GM21367 (cell line): ENCODE measurements at regions not wholly inside any gene's neighbourhood (a gene's known extent, or its start where the extent isn't known, plus 50 kb on each side); places are given as distances from the start of the nearest gene placed in this dataset.

Experiments used
- ATAC-seq: cut with Tn5 transposase; IDR thresholded peaks from one replicate; pipeline ENCODE4 v1.9.1; 2021; ENCODE audit not compliant: unreplicated experiment

DNA sequence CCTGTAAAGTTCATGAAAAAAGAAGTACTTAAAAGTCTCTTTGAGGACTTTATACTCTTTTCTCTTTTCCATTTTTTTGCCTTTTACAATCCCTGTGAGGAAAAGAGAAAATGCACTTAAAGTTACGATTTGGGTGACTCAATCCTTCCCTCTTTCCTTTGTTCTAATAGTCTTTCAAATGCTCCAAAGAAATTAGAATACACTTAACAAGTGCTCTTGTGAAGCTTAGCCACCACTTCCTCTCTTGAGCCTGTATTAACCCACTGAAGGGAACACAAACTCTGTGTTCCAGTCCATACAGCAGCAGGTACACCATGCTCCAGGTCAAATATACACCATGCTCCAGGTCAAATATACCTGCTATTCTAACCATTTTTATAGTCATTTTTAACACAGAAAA is 581.1 kb upstream of the MGAT4C start:
- ATAC-seq, result no peak

DNA sequence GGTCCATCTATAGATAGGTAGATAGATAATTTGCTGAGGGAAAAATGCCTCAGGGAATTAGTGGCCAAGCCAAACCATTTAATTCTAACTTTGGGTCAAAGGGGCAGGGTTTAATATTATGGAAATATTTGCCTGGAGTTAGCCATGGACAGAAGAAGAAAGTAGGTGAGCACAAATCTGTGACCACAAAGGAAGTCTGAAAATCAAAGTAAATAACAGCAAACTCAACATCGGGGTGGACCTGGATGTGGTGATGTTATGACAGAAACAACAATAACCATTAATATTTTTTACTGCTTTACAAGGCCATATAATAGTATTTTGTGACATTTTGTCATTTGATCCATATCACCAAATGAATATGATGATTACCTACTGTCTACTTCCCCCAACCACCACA is 578.0 kb upstream of the MGAT4C start:
- no peak for ATAC-seq

DNA sequence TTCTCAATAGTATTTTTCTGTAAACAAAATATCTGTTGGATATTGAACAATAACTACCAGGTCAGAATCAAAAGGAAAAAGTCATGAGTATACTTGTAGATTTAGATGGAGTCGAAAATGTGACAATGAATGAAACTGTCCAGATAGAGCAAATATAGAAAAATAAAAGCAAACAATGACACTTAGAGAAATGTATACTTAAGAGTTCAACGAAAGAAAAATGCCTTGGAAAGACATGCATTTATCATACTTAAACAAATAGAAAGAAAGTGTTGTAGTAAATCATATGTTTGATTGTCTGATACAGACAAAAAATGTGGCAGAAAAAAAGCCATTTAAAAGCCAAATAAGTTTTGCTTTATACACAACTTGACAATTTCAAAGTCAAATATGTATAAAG is 571.2 kb upstream of the MGAT4C start:
- ATAC-seq, result no peak

DNA sequence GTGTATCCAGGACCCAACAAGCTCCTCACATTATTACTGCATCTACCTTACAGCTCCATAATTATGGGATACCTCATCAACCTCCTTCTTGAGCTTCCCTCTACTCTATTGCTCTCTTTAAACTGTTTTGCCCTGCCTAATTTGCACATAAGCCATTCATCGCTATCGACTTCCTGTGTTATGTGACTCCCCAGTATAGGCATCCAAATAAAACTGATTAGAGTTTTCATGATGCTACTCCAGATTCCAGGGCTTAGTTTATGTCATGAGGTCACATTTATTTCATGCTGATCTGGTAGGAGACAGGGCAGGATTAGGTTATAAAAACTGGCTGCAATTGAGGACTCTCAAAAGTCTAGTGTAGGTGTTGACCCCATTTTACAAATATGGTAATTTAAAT is 569.9 kb upstream of the MGAT4C start:
- no peak for ATAC-seq

DNA sequence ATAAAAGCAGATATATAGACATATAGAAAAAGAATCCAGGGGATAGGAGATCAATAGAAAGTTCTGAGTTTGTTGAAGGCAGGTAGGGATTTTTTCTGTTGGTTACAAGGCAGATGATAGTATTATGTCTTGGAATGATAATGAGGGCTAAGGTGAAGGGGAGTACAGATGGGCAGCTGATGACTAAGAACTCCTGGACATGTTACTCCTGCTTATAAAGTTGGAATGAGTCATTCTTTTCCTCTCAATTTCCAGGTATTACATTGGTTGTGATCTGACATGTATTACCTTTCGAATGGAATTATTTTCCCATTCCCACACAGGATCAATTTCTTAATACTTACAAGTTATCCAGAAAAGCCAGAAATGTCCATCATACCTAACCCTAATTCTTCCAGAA is 545.2 kb upstream of the MGAT4C start:
- no peak for ATAC-seq

DNA sequence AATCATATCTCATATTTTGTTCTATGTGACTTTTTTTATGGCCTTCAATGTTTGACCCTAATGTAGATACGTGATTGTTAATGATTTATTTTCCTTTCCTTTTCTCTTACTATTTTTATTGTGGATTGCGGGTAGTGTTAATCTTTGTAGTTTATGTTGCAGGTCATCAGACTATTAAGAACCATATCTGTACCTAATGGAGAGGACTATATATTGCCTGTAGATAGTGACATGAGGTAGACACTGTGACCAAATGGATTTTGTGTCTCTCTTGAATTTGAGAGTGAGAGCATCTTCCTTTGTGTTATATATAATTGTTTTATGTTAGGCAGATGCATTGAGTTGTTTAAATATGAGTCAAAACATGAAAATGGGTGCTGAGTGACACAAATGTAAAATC is 543.4 kb upstream of the MGAT4C start:
- ATAC-seq, result no peak

DNA sequence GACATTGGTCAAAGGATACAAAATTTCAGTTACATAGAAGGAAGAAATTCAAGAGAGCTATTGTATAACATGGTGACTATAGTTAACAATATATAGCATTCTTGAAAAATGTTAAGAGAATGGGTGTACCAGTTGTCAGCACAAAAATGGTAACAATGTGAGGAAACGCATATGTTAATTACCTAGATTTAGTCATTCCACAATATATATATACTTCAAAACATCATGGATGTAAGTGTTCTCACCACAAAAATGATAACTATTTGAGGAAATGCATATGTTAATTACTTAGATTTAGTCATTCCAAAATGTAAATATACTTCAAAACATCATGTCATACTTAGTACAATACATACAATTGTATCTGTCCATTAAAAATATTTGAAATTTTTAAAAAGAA is 540.4 kb upstream of the MGAT4C start:
- ATAC-seq, result no peak

DNA sequence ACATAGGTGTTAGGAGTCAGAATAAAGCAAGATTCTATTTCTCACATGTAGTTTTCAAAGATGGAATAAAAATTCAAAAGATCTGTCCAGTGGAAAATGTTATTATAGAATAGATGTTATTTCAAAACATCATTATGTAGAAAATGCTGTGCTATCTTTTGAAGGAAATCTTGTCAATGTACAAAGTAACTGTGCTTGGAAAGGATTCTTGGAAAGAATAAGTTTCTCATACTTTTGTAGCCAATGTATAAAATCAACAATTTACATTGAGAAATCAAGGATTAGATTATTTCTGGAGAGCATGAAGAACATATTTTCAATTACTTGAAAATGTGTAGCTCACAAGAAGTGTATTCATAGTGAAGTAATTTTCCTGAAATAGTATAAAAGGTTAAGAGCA is 532.5 kb upstream of the MGAT4C start:
- ATAC-seq, result no peak

DNA sequence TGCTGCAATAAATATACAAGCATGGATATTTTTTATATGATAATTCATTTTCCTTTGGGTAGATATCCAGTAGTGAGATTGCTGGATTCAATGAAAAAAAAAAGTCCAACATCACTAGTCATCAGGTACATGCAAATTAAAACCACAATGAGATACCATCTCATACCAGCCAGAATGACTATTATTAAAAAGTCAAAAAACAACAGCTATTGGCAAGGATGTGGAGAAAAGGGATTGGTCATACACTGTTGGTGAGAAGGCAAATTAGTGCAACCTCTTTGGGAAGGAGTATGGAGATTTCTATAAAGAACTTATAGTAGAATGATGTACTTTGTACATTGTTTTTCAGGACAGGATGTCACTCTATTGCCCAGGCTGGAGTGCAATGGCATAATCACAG is 531.2 kb upstream of the MGAT4C start:
- ATAC-seq, result no peak

DNA sequence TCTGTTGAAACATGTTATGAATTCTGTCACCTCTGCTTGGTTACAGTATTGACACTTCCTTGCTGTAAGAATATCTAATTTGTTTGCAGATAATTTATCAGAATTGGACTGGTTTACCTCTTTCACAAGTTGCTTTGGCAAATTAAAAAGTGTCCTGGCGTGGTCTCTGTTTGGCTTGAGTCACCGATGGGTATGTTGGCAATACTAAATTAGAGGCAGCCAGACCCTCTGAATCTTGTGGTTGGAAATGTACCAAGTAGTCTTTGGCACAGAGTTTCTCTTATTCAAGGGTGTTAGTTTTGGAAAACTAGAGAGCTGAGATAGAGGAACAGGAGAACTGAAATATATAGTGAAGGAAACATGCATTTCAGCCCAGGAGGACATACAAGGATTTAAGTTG is 521.1 kb upstream of the MGAT4C start:
- ATAC-seq, result no peak

DNA sequence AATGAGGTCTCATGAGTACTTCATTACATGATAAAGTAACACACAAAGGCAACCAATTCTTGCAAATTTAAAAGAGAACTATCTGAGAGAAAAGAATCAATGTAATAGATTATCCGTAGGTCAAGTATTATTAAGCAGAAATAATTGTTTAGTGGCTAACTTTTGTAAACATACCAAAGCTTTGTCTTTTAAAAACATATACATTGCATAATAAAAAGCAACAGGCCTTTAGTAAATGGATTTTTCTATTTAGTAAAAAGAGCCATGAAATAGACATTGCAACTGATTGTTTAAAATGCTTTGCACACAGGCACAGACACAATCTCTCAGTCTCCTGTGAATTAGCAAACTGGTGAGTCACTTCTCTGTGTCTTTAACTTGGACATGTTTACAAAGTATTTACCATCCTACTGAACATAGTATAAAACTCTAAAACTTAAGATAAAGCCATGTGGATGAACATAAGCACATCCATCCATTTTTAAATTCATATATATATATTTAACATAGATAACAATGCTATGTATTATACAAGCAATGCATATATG is 518.7 kb upstream of the MGAT4C start:
- no peak for ATAC-seq

DNA sequence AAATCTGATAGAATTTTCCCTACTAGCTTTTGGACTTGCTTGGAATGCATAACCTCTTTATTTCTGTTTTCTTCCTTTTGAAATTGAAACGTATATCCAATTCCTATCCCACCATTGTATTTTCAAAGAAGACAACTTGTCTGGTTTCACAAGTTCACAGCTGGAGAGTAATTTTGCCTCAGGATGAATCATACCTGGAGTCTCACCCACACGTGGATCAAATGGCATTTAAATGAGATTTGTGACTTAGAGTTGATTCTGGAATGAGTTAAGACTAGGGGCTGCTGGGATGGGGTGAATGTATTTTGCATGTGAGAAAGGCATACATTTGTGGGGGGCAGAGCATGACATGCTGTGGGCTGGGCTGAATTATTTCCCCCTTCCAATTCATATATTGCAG is 516.5 kb upstream of the MGAT4C start:
- no peak for ATAC-seq

DNA sequence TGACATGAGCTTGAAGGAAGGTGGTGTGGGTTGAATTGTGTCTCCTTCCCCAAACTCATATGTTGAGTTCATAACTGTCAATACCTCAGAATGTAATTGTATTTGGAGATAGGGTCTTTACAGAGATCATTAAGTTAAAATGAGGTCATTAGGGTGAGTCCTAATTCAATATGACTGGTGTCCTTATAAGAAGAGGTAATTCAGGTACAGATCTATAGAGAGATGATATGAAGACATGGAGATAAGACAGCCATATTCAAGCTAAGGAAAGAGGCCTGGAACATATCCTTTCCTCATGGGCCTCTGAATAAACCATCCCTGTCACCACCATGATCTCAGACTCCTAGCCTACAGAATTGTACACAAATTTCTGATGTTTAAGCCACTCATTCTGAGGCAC is 514.7 kb upstream of the MGAT4C start:
- no peak for ATAC-seq

DNA sequence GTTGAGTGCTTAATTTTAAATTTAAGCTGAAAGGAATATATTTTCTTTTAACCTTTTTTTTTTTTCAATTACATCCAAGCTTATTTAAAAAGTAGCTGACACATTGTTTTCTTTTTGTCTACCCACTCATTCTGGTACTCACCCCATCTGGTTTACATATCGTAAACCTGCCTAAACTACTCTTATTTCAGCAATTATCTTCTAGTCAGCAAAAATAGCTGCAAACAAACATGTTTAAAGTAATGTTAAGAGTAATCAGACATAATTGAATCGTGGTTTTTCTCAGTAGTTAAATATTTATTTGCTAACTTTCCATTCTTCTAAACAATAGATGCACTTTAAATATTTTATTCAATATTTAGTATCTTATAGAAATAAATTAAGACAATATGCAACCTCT is 492.7 kb upstream of the MGAT4C start:
- no peak for ATAC-seq

DNA sequence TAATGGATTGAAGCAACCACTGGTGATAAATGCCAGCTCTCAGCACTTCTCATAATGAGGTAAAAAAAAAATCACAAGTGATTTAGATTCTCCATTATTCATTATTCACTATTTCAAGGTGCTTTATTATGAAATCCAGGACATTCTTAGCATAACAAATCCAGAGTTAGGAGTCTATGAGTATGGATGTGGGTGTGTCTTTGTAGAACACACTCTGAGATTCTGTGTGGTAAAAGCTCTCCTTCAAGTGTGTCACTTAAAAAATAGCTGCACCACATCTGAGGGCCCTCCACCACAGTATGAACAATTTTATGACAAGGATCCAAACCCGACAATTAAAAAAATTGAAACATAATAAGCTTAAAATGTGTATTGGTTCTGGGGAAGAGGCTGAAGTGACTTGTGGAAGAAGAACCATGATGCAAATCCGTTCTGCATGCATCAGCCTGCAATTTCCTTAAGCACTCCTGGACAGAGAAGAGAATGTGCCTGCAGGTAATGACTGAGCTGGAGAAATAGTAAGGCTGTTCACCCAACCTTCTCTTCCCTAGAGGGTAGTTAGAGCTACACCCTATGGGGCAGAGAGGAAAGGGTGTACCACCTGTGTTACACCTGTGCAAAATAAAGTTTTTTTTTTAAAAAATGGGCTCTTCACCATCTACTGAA is 488.5 kb upstream of the MGAT4C start:
- no peak for ATAC-seq

DNA sequence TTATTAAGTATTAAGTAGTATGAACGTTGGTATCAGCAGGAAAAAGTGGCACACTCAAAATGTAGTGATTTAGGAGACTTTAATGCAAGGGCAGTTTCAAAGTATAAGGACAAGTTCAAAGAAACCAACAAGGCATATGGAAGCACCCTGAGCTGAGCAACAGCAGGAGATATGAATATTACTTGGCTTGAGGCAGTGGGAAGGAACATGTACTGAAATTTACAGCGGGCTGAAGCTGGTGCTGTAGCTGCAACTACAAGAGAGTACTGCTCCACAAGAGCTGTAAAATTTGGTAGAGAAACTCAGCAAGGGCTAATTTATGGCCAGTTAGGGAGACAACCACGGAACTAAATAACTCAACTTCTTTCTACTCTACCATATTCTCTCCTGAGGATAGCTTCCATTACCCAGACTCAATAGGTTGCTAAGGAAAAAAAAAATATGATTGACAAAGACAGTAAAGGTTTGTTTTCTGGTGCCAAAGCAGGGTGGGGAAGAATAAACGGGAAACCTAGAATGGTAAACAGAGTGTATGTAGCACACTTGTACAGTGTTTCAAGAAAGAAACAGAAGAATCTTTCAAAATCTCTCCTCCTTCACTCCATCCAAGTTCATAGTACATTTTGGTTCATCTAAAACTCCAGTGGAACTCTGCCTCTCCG is 487.8 kb upstream of the MGAT4C start:
- ATAC-seq, result no peak

DNA sequence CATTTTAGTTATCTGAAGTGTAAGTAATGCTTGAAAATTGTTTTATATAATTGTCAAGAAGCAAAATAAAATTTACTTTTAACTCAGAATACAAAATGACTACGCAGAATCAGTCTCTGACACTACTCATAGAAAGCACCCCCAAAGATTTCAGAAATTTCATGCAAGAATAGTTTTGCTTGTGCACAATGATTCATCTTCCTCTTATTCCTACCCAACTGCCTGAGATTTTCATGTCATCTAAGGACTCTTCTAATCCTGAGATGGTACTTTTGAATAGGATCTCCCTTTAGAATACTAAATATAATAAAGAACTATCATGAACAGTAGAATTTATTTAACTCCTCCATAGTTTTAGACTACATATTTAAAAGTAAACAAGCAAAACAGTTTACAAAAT is 485.3 kb upstream of the MGAT4C start:
- no peak for ATAC-seq

DNA sequence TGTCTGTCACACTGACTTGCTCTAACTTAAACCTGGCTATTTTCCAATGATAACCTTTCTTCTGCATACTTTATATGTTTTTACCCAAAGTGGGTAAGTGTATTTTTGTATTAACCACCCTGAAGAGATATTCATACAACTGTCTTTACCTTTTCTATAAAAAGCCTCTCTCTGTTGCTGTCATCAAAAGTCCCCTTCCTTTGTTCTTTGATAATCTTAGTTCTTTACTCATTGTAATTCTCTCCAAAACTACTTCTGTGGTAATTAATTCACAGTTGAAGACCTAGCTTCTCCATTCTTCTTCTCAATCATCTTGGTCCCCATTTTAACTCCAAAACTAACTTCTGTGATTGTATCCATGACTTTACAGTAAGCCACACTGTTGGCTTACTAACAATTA is 479.7 kb upstream of the MGAT4C start:
- no peak for ATAC-seq

DNA sequence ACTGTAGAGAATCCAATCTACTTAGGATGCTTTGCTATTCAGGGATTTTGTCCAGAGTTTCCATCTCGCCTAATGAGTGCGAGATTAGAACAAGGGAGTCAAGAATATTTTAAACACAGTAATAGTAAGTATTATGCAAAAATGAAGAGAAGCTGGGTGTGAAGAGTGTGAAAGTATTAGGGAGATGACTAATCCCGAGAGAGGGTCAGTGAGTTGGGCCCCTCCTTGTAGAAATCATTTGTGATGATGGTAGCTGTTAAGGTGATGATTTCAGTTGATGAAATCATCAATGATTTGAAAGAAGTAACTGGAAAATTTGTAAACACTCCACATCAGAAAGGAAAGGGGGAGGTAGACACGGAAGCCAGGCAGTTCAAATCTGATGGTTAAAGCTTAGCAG is 478.9 kb upstream of the MGAT4C start:
- no peak for ATAC-seq

DNA sequence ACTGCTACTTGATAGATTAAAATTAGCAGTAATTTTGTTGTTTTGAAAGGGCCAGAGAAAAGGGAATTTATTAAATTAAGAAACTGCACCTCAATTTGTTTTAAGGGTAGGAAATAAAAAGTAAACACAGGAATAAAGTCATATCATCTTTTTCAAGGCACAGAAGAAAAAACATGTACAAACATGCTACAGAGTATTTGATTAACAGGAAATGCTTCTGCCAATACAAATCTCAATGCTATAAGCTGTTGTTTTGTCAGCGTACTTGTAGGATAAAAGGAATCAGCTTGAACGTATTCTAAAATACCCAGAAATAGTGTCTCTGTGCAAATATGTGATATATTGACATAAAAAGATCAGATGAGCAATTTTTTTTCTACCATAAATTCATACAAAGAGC is 474.0 kb upstream of the MGAT4C start:
- no peak for ATAC-seq

DNA sequence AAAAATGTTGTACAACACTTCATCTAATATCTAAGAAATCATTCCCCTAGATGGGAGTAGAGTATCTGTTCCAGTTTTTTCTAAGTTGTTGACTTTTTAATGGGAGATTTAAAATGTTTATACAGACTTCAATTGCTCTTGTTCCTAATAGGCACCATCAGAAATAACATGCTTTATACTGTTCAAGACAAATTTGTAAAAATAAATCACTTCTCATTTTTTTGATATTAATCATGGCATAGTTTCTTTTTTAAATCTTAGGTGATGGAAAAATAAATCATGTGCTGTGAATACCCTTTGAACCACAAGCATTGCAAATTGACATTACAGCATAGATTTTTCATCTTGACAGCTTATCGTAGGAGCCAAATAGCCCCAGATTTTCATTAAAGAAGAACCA is 473.5 kb upstream of the MGAT4C start:
- no peak for ATAC-seq

DNA sequence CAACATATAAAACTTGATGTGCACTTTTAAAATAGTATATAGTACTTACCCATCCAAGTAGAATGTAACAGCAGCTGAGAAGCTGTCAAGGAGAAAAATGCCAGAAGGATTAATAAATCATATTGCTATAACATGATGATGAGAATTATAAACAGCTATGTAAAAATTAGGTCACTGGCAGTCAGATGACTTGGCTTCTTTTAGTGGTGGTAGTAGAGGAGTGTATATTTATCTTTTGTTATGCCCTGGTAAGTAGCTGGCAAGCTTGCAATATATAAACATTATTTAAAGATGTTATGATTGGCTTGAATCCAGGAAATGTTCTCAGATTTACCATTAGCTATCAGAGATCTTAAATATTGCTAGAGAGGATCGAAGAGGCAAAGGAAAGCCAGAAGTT is 471.0 kb upstream of the MGAT4C start:
- ATAC-seq, result no peak

DNA sequence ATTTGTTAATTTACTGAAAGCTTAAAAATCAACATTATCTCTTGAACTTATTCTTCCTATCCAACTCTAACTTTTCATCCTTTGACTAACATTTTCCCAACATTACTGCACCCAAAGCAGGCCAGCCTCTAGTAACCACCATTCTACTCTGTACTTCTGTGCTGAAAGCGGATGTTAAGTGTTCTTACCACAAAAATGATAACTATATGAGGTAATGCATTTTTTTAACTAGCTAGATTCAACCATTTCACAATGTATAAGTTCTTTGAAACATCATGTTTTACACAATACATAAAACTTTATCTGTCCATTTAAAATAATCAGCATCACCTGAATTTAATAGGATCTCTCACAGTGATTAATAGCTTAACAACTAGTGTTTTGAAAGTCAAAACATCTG is 468.5 kb upstream of the MGAT4C start:
- no peak for ATAC-seq
